Gastroesophageal sphincter (tissue), 3 donors: ENCODE measurements at regions not wholly inside any gene's neighbourhood (a gene's known extent, or its start where the extent isn't known, plus 50 kb on each side); places are given as distances from the start of the nearest gene placed in this dataset.

Experiments
- EP300 ChIP-seq: sonication (generic); formaldehyde crosslinking; IDR thresholded peaks from one replicate; pipeline ENCODE4 v1.6.1; 2017; ENCODE audit warnings: antibody characterized with exemption, mild to moderate bottlenecking
- POLR2A ChIP-seq, 2 donors: fragments of 450-650 bp; IDR thresholded peaks; one replicate each; pipeline ENCODE4 v1.6.1; 2017; ENCODE audit warnings: antibody characterized with exemption in 2 of 2, mild to moderate bottlenecking in 2 of 2, moderate library complexity in 1 of 2
- POLR2AphosphoS5 ChIP-seq: sonication (generic); formaldehyde crosslinking; IDR thresholded peaks from one replicate; pipeline ENCODE4 v1.6.1; 2017; ENCODE audit warnings: antibody characterized with exemption
- TF ChIP-seq, protein P1 (sequence below), 4 experiments: fragments of 200-600 bp in 2 of 4; fragments of 450-650 bp in 2 of 4; sonication (generic) in 1 of 4; IDR thresholded peaks; one replicate each; pipeline ENCODE4 v1.5.1; 2017 to 2019; ENCODE audit warnings: antibody characterized with exemption in 4 of 4, mild to moderate bottlenecking in 2 of 4, moderate library complexity in 2 of 4

DNA sequence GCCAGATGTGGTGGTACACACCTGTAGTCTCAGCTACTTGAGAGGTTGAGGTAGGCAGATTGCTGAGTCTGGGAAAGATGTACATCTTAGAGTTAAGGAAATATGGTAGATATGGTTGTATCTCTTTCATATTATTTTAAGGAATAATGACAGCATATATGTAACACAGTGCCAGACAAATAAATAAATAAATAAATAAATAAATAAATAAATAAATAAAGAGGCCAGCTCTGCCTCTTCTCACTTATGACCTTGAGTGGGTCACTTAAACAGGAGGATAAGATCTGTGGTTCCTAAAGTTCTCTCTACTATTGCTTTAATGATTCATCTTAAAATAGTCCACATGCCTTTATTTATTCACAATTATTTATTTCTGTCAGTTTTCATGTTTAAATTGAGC lies 890.9 kb upstream of the TENM4 start:
- TF ChIP-seq EP300 (no peak), POLR2A (IDR thresholded peaks at IDR 0.05) (no peak), POLR2AphosphoS5 (no peak)
- TF ChIP-seq, protein P1, sequence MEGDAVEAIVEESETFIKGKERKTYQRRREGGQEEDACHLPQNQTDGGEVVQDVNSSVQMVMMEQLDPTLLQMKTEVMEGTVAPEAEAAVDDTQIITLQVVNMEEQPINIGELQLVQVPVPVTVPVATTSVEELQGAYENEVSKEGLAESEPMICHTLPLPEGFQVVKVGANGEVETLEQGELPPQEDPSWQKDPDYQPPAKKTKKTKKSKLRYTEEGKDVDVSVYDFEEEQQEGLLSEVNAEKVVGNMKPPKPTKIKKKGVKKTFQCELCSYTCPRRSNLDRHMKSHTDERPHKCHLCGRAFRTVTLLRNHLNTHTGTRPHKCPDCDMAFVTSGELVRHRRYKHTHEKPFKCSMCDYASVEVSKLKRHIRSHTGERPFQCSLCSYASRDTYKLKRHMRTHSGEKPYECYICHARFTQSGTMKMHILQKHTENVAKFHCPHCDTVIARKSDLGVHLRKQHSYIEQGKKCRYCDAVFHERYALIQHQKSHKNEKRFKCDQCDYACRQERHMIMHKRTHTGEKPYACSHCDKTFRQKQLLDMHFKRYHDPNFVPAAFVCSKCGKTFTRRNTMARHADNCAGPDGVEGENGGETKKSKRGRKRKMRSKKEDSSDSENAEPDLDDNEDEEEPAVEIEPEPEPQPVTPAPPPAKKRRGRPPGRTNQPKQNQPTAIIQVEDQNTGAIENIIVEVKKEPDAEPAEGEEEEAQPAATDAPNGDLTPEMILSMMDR (IDR thresholded peaks at IDR 0.05) = no peak
